ENCODE measurements at regions not wholly inside any gene's neighbourhood (a gene's known extent, or its start where the extent isn't known, plus 50 kb on each side); places are given as distances from the start of the nearest gene placed in this dataset.

GRCh38 chr4:173704201-173704600 is 174.2 kb upstream of the HAND2 start:
- no peaks in the 10 kb centered on the region for H3K27me3 Mint-ChIP-seq

GRCh38 chr4:173703021-173703420 is 173.0 kb upstream of the HAND2 start:
- Mint-ChIP-seq H3K4me3 (no peak overlapping the region), H3K27ac (no peak overlapping the region), H3K27me3 (no peaks in the 10 kb centered on the region), H3K4me1 (no peaks in the 10 kb centered on the region), H3K36me3 (no peaks in the 10 kb centered on the region), H3K9me3 (peaks cover 0 to 3% (median 0%) of the 10 kb centered on the region in 7 donors)
- Histone ChIP-seq H3K36me3 (ENCODE audit: control insufficient read depth, insufficient read depth, low read length) (no peaks in the 10 kb centered on the region), H3K27ac (ENCODE audit: insufficient read depth, low read length, poor library complexity, severe bottlenecking) (no peak overlapping the region), H3K4me3 (ENCODE audit: low read depth, low read length) (no peak overlapping the region), H3K9me3 (ENCODE audit: control insufficient read depth in 2 of 2, low read length in 2 of 2) (no peaks in the 10 kb centered on the region), H3K27me3 (ENCODE audit: control insufficient read depth, insufficient read depth, low read length) (no peaks in the 10 kb centered on the region), H3K4me1 (ENCODE audit: control insufficient read depth, insufficient read depth, low read length, poor library complexity, severe bottlenecking) (no peaks in the 10 kb centered on the region)
- no peak for ATAC-seq (ENCODE audit: low read depth in 2 of 2)
- no peak for DNase-seq

More at GRCh38 chr4:173704201-173704600, 174.2 kb upstream of the HAND2 start:
- H3K27me3 ChIP-seq (ENCODE audit: control insufficient read depth, insufficient read depth, low read length): no peaks in the 10 kb centered on the region
- H3K4me3 Mint-ChIP-seq: no peak overlapping the region
- no peaks in the 10 kb centered on the region for H3K36me3 Mint-ChIP-seq
- peaks cover 0 to 5% (median 0%) of the 10 kb centered on the region in 7 donors for H3K9me3 Mint-ChIP-seq
- H3K4me1 ChIP-seq (ENCODE audit: control insufficient read depth, insufficient read depth, low read length, poor library complexity, severe bottlenecking): no peaks in the 10 kb centered on the region
- ATAC-seq (ENCODE audit: low read depth in 2 of 2) (no peak), DNase-seq (no peak)
- H3K4me1 Mint-ChIP-seq: no peaks in the 10 kb centered on the region
- H3K36me3 ChIP-seq (ENCODE audit: control insufficient read depth, insufficient read depth, low read length): no peaks in the 10 kb centered on the region
- H3K4me3 ChIP-seq (ENCODE audit: low read depth, low read length): no peak overlapping the region
- H3K27ac ChIP-seq (ENCODE audit: insufficient read depth, low read length, poor library complexity, severe bottlenecking): no peak overlapping the region
- no peak overlapping the region for H3K27ac Mint-ChIP-seq
- H3K9me3 ChIP-seq (ENCODE audit: control insufficient read depth in 2 of 2, low read length in 2 of 2): no peaks in the 10 kb centered on the region

GRCh38 chr4:173700650-173701049 is 170.6 kb upstream of the HAND2 start:
- no peak overlapping the region for H3K27ac ChIP-seq (ENCODE audit: insufficient read depth, low read length, poor library complexity, severe bottlenecking)

GRCh38 chr4:173699841-173700475 is 169.9 kb upstream of the HAND2 start:
- DNase-seq (no peak), ATAC-seq (ENCODE audit: low read depth in 2 of 2) (no peak)
- no peak overlapping the region for H3K4me3 ChIP-seq (ENCODE audit: low read depth, low read length)
- no peak overlapping the region for H3K27ac ChIP-seq (ENCODE audit: insufficient read depth, low read length, poor library complexity, severe bottlenecking)
- Mint-ChIP-seq H3K4me1 (no peaks in the 10 kb centered on the region), H3K4me3 (no peak overlapping the region), H3K27me3 (no peaks in the 10 kb centered on the region), H3K9me3 (peaks cover 0 to 3% (median 0%) of the 10 kb centered on the region in 7 donors), H3K36me3 (no peaks in the 10 kb centered on the region), H3K27ac (no peak overlapping the region)
- no peaks in the 10 kb centered on the region for H3K27me3 ChIP-seq (ENCODE audit: control insufficient read depth, insufficient read depth, low read length)
- no peaks in the 10 kb centered on the region for H3K36me3 ChIP-seq (ENCODE audit: control insufficient read depth, insufficient read depth, low read length)
- H3K4me1 ChIP-seq (ENCODE audit: control insufficient read depth, insufficient read depth, low read length, poor library complexity, severe bottlenecking): no peaks in the 10 kb centered on the region
- H3K9me3 ChIP-seq (ENCODE audit: control insufficient read depth in 2 of 2, low read length in 2 of 2): no peaks in the 10 kb centered on the region

More at GRCh38 chr4:173700650-173701049, 170.6 kb upstream of the HAND2 start:
- H3K36me3 ChIP-seq (ENCODE audit: control insufficient read depth, insufficient read depth, low read length): no peaks in the 10 kb centered on the region
- H3K27me3 Mint-ChIP-seq: no peaks in the 10 kb centered on the region
- H3K27ac Mint-ChIP-seq: no peak overlapping the region
- H3K9me3 Mint-ChIP-seq: peaks cover 0 to 3% (median 0%) of the 10 kb centered on the region in 7 donors
- H3K36me3 Mint-ChIP-seq: no peaks in the 10 kb centered on the region
- H3K9me3 ChIP-seq (ENCODE audit: control insufficient read depth in 2 of 2, low read length in 2 of 2): no peaks in the 10 kb centered on the region
- no peak for ATAC-seq (ENCODE audit: low read depth in 2 of 2)
- H3K27me3 ChIP-seq (ENCODE audit: control insufficient read depth, insufficient read depth, low read length): no peaks in the 10 kb centered on the region
- no peaks in the 10 kb centered on the region for H3K4me1 Mint-ChIP-seq
- H3K4me3 Mint-ChIP-seq: no peak overlapping the region
- DNase-seq: no peak
- no peaks in the 10 kb centered on the region for H3K4me1 ChIP-seq (ENCODE audit: control insufficient read depth, insufficient read depth, low read length, poor library complexity, severe bottlenecking)
- no peak overlapping the region for H3K4me3 ChIP-seq (ENCODE audit: low read depth, low read length)

- H3K4me1 Mint-ChIP-seq: no peaks in the 10 kb centered on the region
- H3K4me3 Mint-ChIP-seq: no peak overlapping the region
- ATAC-seq (ENCODE audit: low read depth in 2 of 2): no peak
- Histone ChIP-seq H3K27ac (ENCODE audit: insufficient read depth, low read length, poor library complexity, severe bottlenecking) (no peak overlapping the region), H3K9me3 (ENCODE audit: control insufficient read depth in 2 of 2, low read length in 2 of 2) (no peaks in the 10 kb centered on the region), H3K4me3 (ENCODE audit: low read depth, low read length) (no peak overlapping the region), H3K4me1 (ENCODE audit: control insufficient read depth, insufficient read depth, low read length, poor library complexity, severe bottlenecking) (no peaks in the 10 kb centered on the region), H3K36me3 (ENCODE audit: control insufficient read depth, insufficient read depth, low read length) (no peaks in the 10 kb centered on the region), H3K27me3 (ENCODE audit: control insufficient read depth, insufficient read depth, low read length) (no peaks in the 10 kb centered on the region)
- H3K27me3 Mint-ChIP-seq: no peaks in the 10 kb centered on the region
- no peak overlapping the region for H3K27ac Mint-ChIP-seq
- DNase-seq: no peak
- H3K9me3 Mint-ChIP-seq: peaks cover 0 to 3% (median 0%) of the 10 kb centered on the region in 7 donors
- no peaks in the 10 kb centered on the region for H3K36me3 Mint-ChIP-seq
These were observed 168.7 kb upstream of the HAND2 start for GRCh38 chr4:173698557-173699262.

- Mint-ChIP-seq H3K4me1 (no peaks in the 10 kb centered on the region), H3K9me3 (peaks cover 0 to 3% (median 0%) of the 10 kb centered on the region in 7 donors)
- ATAC-seq (ENCODE audit: low read depth in 2 of 2): no peak
These were observed 167.8 kb upstream of the HAND2 start for GRCh38 chr4:173697840-173698239.

GRCh38 chr4:173696551-173696950 is 166.5 kb upstream of the HAND2 start:
- Mint-ChIP-seq H3K9me3 (peaks cover 0 to 3% (median 0%) of the 10 kb centered on the region in 7 donors), H3K27ac (no peak overlapping the region), H3K4me1 (no peaks in the 10 kb centered on the region), H3K36me3 (no peaks in the 10 kb centered on the region), H3K27me3 (no peaks in the 10 kb centered on the region), H3K4me3 (no peak overlapping the region)
- Histone ChIP-seq H3K27ac (ENCODE audit: insufficient read depth, low read length, poor library complexity, severe bottlenecking) (no peak overlapping the region), H3K9me3 (ENCODE audit: control insufficient read depth in 2 of 2, low read length in 2 of 2) (no peaks in the 10 kb centered on the region), H3K4me3 (ENCODE audit: low read depth, low read length) (no peak overlapping the region), H3K36me3 (ENCODE audit: control insufficient read depth, insufficient read depth, low read length) (no peaks in the 10 kb centered on the region), H3K4me1 (ENCODE audit: control insufficient read depth, insufficient read depth, low read length, poor library complexity, severe bottlenecking) (no peaks in the 10 kb centered on the region), H3K27me3 (ENCODE audit: control insufficient read depth, insufficient read depth, low read length) (no peaks in the 10 kb centered on the region)
- ATAC-seq (ENCODE audit: low read depth in 2 of 2) (no peak), DNase-seq (no peak)

More at GRCh38 chr4:173697840-173698239, 167.8 kb upstream of the HAND2 start:
- no peaks in the 10 kb centered on the region for H3K36me3 Mint-ChIP-seq
- H3K27ac Mint-ChIP-seq: no peak overlapping the region
- no peak overlapping the region for H3K4me3 Mint-ChIP-seq
- no peaks in the 10 kb centered on the region for H3K4me1 ChIP-seq (ENCODE audit: control insufficient read depth, insufficient read depth, low read length, poor library complexity, severe bottlenecking)
- H3K36me3 ChIP-seq (ENCODE audit: control insufficient read depth, insufficient read depth, low read length): no peaks in the 10 kb centered on the region
- no peaks in the 10 kb centered on the region for H3K9me3 ChIP-seq (ENCODE audit: control insufficient read depth in 2 of 2, low read length in 2 of 2)
- no peak overlapping the region for H3K4me3 ChIP-seq (ENCODE audit: low read depth, low read length)
- no peaks in the 10 kb centered on the region for H3K27me3 Mint-ChIP-seq
- H3K27me3 ChIP-seq (ENCODE audit: control insufficient read depth, insufficient read depth, low read length): no peaks in the 10 kb centered on the region
- no peak for DNase-seq
- no peak overlapping the region for H3K27ac ChIP-seq (ENCODE audit: insufficient read depth, low read length, poor library complexity, severe bottlenecking)

- Histone ChIP-seq H3K27ac (ENCODE audit: insufficient read depth, low read length, poor library complexity, severe bottlenecking) (no peak overlapping the region), H3K36me3 (ENCODE audit: control insufficient read depth, insufficient read depth, low read length) (no peaks in the 10 kb centered on the region), H3K27me3 (ENCODE audit: control insufficient read depth, insufficient read depth, low read length) (no peaks in the 10 kb centered on the region), H3K4me1 (ENCODE audit: control insufficient read depth, insufficient read depth, low read length, poor library complexity, severe bottlenecking) (no peaks in the 10 kb centered on the region), H3K9me3 (ENCODE audit: control insufficient read depth in 2 of 2, low read length in 2 of 2) (no peaks in the 10 kb centered on the region), H3K4me3 (ENCODE audit: low read depth, low read length) (no peak overlapping the region)
- H3K9me3 Mint-ChIP-seq: peaks cover 0 to 3% (median 0%) of the 10 kb centered on the region in 7 donors
- H3K4me3 Mint-ChIP-seq: no peak overlapping the region
- H3K27me3 Mint-ChIP-seq: no peaks in the 10 kb centered on the region
- no peaks in the 10 kb centered on the region for H3K4me1 Mint-ChIP-seq
- H3K36me3 Mint-ChIP-seq: no peaks in the 10 kb centered on the region
- DNase-seq (no peak), ATAC-seq (ENCODE audit: low read depth in 2 of 2) (no peak)
- no peak overlapping the region for H3K27ac Mint-ChIP-seq
These were observed 166.0 kb upstream of the HAND2 start for GRCh38 chr4:173696011-173696410.
